GM11168 (cell line): ENCODE measurements at regions not wholly inside any gene's neighbourhood (a gene's known extent, or its start where the extent isn't known, plus 50 kb on each side); places are given as distances from the start of the nearest gene placed in this dataset.
"Not testable (repeated sequence)": the region's sequence is repeated elsewhere in the genome, so short reads cannot be mapped to it uniquely, and the experiment has no call there.

Experiments used
- in situ Hi-C: fragments of 300-500 bp; cut with MboI; formaldehyde crosslinking; loops from one replicate; pipeline ENCODE4 v1.12.0; 2022; ENCODE audit warnings: low sequenced_read_pairs; ENCODE audit not compliant: unreplicated experiment

DNA sequence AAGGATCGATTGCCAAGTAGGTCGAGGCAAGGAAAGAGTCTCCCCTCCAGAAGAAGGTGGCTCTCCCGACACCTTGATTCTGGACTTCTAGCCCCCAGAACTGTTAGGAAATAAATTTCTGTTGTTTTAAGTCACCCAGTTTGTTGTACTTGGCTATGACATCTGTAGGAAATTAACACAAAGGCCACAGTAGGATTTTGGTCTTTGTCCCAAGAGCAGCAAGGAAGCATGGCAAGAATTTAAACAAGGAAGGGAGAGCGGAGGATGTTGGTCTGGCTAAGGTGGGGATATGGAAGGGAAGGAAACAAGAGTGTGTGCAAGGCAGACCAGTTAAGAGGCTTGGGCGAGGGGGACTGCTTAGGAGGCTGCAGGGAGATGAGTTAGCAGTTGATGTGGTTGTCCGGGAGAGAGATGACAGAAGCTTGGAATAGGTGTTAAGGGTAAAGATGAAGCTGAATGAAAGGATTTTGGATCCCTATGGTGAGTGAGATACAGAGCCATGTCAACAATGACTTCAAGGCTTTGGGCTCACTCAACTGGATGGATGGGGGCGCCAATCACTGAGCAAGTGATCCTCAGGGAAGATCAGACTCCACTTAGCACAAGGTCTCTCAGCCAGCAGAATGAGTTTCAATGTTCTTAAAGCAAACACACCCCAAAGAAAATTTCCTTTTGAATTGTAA lies 140.5 kb upstream of the ZNF217 start:
- in situ Hi-C loops, result no loop called here

DNA sequence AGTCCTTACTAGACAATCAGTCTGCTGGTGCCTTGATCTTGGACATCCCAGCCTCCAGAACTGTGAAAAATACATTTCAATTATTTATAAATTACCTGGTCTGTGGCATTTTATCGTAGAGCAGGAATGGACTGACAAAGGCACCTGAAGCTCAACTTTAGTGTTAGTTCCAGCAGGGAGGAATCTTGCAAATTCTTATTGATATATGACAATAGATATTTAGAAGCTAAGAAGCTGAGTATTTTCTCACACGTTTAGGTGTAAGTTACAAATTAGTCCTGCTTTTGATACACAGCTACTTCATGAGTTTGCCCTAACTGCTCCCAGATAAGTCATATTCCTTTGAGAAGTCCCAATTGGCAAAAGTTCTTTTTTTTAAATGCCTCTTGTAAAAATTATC lies 138.0 kb upstream of the ZNF217 start:
- in situ Hi-C loops, result no loop called here

DNA sequence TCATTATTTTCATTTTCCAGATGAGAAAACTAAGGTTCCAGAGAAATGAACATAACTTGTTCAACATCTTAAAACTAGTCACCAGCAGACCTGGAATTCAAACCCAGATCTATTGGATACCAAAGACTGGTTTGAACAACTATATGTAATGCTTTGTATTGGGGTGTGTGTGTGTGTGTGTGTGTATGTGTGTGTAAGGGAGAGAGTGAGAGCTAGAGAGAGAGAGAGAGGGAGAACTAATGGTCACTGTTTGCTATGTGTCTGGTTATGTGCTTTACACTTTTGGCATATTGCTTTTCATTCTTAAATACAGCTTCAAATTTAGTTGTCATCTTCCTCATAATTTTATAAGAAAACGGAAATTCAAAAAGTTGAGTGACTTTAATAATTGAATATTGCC lies 134.7 kb upstream of the ZNF217 start:
- in situ Hi-C loops, result no loop called here

DNA sequence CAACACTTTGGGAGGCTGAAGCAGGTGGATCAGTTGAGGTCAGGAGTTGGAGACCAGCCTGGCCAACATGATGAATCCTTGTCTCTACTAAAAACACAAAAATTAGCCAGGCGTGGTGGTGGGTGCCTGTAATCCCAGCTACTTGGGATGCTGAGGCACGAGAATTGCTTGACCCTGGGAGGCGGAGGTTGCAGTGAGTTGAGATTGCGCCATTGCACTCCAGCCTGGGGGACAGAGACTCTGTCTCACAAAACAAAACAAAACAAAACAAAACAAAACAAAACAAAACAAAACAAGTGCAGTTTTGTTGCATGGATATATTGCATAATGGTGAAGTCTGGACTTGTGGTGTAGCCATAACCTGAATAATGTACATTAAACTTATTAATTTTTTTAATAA lies 133.6 kb upstream of the ZNF217 start:
- in situ Hi-C loops, result not testable (repeated sequence)

DNA sequence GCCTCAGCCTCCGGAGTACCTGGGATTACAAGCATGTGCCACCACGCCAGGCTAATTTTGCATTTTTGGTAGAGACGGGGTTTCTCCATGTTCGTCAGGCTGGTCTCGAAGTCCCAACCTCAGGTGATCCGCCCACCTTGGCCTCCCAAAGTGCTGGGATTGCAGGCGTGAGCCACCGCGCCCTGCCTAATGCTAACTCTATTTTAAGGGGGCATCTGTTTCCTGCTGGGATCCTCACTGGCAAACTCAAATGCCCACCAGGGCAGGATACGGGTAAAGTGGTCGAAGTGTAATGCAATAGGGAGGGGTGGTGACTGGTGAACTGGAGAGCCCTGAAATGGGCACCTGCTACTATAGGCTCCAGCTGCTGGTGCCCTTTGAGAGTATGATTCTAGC lies 131.9 kb upstream of the ZNF217 start:
- in situ Hi-C loops, result no loop called here

DNA sequence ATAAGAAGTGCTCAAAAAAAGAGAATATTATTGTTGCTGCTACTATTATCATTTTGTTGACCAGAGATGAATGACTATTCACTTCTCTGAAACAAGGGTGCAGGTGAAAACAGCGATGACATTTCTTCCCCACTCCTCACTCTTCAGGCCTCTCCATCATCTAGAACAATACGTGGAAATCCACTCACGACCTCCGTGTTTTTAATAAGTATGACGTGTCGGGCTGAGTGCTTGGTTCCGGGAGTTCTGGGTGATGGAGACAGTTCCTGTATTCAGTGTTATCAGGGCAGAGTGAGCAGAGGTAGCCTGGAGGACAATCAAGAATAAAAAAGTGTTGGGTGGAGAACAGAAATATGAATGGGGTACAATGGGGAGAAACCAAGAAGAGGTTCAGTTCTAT lies 130.0 kb upstream of the ZNF217 start:
- in situ Hi-C loops, result no loop called here

DNA sequence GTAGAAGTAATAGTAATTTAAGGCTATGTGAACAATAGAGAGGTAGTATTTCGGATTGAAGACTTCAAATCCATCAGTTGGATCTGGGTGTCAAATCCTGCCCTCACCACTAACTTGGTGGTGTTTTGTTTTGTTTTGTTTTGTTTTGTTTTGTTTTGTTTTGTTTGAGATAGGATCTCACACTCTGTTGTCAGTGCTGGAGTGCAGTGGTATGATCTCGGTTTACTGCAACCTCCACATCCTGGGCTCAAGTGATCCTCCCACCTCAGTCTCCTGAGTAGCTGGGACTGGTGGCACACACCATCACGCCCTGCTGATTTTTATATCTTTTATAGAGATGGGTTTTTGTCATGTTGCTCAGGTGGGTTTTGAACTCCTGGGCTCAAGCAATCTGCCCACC lies 129.4 kb upstream of the ZNF217 start:
- in situ Hi-C loops, result no loop called here

DNA sequence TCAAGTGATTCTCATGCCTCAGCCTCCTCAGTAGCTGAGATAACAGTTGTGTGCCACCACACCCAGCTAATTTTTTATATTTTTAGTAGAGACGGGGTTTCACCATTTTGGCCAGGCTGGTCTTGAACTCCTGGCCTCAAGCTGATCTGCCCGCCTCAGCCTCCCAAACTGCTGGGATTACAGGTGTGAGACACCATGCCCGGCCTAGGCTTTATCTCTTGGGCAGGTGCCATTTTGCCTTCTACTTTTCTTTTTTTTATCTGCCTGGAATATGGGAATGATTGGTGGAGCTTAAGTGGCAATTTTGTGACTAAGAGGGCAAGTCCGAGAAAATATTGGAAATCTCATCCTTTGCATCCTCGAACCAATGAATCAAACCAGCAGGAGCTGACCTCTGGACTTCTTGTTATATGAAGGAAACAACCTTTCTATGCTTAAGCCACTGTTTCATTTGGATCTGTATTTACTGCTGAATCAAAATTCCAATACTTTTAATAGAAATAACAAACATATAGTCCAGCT lies 128.9 kb upstream of the ZNF217 start:
- in situ Hi-C loops, result no loop called here

DNA sequence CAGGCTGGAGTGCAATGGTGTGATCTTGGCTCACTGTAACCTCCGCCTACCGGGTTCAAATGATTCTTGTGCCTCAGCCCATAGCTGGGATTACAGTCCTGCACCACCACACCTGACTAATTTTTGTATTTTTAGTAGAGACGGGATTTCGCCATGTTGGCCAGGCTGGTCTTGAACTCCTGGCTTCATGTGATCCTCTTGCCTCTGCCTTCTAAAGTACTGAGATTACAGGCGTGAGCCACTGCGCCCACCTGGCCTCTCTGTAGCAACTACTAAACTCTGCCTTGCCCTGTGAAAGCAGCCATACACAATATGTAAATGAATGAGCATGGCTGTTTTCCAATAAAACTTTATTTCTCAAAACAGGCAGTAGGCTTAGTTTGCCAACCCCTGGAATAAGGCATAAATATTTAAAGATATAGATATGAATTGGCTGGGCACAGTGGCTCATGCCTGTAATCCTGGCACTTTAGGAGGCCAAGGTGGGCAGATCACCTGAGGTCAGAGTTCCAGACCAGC lies 127.9 kb upstream of the ZNF217 start:
- in situ Hi-C loops, result not testable (repeated sequence)

DNA sequence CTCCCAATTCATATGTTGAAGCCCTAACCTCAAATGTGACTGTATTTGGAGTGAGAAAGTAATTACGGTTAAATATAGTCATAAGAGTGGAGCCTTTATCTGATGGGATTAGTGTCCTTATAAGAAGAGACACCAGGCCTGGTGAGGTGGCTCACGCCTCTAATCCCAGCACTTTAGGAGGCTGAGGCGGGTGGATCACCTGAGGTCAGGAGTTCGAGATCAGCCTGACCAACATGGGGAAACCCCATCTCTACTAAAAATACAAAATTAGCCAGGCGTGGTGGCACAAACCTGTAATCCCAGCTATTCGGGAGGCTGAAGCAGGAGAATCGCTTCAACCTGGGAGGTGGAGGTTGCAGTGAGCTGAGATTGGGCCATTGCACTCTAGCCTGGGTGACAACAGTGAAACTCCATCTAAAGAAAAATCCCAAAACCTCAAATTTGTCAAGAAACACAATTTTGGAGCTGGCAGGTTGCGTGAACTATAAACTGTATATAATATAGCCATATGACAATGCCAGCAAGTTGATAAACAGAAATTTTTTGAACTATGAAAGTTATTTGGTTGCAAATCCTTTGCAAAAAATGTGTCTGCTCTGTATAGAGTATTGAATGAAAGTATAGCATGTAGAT lies 125.6 kb upstream of the ZNF217 start:
- in situ Hi-C loops, result not testable (repeated sequence)

DNA sequence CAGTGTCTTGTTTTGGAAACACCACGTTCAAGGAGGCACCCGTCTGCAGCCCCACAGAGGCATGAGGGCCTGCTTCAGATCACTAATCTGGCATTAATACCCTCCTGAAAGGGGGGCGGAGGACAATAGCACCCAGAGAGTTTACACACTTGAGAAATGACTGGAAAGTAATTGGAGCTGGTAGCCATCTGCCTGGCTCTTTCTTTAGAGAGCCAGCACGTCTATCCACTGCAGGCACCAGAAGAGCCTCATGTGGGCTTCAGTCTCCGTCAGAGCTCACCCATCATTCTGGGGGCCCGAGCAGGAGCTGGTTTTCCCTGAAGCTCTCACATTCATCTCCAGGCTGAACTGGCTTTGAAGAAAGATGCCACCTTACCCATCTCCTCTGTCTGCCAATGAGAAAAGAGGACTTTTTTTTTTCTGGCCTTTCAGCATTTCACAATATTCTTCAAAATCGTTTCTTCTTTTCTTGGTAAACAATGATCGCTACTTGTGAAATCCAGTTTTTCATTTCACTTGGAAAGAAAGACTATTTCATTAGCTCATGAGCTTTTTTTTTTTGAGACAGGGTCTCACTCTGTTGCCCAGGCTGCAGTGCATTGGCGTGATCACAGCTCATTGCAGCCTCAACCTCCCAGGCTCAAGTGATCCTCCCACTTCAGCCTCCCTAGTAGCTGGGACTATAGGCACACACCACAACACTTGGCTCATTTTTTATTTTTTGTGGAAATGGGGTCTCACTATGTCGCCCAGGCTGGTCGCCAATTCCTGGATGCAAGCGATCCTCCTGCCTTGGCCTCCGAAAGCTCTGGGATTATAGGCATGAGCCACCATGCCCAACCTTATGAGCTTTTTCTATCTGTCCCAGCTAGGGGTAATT lies 124.7 kb upstream of the ZNF217 start:
- in situ Hi-C loops, result no loop called here

DNA sequence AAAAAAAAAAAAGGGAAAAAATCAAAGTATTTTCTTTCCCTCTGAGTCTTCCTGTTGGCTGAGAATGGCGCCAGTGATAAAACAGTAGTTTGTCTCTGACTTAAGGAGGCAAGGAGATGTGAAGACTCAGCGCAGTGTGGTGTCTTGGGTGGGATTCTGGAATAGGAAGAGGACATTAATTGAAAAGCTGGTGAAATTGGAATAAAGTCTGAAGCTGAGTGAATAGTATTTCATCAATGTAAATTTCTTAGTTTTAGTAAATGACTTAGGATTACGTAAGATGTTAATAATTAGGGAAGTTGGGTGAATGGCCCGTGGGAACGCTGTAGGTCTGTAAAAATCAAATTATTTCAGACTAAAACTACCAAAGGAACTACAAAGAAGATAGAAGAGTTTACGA lies 122.8 kb upstream of the ZNF217 start:
- in situ Hi-C loops, result no loop called here

DNA sequence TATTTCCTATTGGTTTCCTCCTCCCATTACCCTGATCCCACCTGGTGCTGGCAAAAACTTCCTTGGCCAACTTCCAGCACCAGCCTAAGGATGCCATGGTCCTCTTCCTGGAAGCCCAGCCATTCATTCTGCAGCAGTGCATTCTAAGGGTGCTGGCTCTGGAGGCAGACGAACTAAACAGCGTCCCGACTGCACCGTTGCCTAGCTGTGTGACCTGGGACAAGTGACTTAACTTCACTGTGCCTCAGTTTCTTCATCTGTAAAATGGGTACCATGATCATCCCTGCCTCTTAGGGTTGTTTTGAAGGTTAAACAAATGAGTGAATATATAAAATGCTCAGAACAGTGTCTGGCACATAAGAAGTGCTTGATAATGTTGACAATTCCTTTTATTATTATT lies 120.9 kb upstream of the ZNF217 start:
- in situ Hi-C loops, result no loop called here

DNA sequence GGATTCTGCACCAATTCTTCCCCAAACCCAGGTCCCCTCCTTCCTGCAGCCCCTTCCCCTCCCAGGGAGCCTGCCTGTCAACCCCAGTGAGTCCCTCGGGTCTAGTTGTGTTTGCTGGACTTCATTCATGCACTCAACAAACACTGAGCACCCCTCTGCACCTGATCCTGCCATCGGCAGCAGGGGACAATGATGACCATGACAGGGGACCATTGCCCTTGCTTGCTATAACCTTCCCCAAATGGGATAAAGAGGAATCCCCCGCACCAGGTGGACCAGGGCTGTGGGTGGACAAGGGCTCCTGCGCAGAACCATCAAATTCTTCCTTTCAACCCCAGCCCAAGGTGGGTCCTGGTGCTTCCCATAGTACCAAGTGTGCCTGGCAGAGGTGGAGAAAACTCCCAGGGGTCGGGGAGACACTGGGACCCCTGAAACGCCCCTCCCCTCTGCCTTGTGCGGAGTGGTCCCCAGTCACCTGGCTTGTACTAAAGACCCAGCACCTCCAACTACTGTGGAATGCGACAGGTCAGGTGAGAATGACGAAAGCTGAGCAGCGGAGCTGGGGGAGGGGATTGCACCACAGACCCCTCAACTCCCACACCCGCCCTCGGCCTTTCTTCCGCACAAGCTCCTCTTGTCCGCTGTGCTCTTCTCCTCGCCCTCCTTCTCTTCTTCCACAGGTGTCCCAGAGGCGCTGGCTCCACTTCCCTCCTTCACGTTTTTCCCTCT lies 119.9 kb upstream of the ZNF217 start:
- in situ Hi-C loops, result no loop called here

DNA sequence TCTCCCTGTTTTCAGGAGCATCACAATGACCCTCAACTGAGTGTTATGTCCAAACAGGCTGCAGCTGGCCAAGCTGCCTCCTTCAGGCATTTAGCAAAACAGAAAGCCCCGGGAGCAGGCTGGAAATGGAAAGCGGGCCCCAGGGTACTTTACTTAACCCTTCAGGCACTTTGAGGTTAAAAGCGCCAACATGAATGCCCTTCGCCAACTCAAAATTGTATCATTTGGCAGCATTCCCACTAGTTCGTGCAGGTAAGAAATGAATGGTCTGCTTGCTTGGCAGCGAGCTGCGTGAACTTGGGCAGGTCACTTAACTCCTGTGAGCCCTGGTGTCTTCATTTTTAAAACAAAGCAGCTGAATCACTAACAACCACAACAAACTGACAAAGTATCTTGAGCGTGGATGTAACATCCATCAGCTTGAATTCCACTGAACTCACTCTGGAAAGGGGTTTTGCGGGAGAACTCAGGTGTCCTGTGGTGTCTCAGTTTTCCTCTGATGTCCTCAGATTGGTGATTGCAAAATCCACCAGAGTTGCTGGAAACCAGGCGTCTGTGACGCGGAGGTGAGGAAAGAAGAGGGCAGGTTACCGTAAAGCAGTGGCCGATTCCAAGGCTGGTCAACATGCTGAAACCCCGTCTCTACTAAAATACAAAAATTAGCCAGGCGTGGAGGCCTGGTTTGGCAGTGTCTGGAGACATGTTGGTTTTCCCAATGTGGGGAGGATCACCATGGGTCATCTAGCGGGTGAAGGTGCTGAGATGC lies 118.8 kb upstream of the ZNF217 start:
- in situ Hi-C loops, result no loop called here

DNA sequence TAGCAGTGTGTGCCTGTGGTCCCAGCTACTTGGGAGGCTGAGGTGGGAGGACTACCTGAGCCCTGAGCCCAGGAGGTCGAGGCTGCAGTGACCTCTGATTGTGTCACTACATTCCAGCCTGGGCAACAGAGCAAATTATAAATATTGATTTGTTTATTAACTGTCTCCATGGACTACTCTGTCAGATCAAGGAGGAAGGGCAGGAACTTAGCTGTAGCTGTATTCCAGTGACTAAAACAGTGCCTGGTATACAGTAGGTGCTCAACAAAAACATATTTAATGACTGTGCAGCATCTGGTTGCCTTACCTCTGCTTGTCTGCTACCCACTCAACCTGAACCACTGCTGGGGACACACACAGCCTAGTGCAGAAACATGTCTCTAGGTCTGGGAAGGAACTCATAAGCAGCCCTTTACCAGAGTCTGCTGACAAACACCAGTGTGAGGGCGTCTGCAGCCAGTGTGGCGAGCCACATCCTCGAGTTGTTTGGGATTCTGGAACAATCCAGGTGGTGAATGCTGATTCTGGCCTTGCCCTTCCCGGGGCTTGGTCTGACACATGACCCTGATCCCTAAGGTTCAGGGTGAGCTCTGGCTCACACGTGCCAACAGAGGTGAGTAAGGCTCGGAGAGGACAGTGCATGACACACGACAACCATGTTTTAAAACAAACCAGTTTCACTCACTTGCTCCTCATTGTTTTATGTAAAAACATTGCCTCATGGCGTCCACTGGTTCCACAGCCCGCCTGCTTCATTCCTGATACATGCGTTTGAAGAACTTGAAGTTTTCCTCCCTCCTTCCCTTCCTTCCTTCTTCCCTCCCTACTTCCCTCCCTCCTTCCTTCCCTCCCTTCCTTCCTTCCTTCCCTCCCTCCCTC lies 117.9 kb upstream of the ZNF217 start:
- in situ Hi-C loops, result no loop called here

DNA sequence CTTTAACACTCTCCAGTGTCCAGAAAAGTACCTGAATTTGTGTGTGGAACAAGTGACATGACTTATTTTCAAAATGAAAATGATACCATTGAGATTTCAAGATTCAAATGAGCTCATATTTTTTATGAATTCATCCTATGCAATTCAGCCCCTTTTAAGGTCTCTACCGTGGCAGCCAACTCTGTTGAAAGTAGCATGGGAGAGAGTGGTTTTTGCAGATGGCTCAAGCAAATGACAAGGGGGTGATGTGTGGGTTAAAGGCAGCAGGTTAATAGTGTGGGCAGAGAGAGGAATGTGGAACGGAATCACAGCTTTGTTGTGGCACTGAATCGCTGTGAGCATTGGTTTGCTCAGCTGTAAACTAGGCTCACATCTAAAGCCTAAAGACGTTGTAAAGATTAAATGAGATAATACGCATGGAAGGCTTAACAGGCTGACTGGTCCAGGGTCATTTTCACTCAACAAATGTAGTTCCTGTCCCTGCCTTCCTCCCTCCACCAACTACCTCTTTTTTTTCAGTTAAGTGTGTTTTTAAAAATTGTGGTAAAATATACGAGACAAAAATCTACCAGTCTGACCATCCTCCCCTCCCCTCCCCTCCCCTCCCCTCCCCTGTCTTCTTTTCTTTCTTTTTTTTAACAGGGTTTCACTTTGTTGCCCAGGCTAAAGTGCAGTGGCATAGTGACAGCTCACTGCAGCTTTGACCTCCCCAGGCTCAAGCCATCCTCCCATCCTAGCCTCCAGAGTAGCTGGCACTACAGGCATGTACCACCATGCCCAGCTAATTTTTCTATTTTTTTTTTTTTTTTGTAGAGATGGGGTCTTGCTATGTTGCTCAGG lies 114.7 kb upstream of the ZNF217 start:
- in situ Hi-C loops, result no loop called here
